22Rv1 (cell line): ENCODE measurements at regions not wholly inside any gene's neighbourhood (a gene's known extent, or its start where the extent isn't known, plus 50 kb on each side); places are given as distances from the start of the nearest gene placed in this dataset.

ENCODE experiments used
- ZFX ChIP-seq: fragments of 450-650 bp; IDR thresholded peaks from 2 replicates; pipeline ENCODE4 v1.6.1; 2017; ENCODE audit warnings: antibody characterized with exemption, borderline replicate concordance
- TF ChIP-seq, protein P1 (sequence below): fragments of 450-650 bp; IDR thresholded peaks from 2 replicates; pipeline ENCODE4 v1.5.1; 2017; ENCODE audit warnings: mild to moderate bottlenecking

DNA sequence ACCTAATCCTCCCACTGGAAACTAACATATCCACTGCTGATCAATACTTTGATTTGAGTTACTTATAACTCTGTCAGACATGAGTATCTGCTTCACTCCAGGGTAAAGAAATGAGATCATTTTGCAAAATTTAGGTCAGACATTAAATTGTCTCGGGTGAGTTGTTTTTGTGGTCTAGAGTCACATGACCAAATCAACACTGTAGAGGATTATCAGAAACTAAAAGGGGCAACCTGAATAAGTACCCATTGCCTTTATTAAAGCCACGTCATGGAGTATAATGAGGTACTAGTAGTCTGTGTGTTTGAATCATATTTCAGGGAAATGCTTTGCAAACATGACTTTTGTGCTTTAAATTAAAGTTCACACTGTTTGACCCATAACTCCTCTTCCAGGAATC, 107.7 kb upstream of the ADO start:
- TF ChIP-seq, protein P1, sequence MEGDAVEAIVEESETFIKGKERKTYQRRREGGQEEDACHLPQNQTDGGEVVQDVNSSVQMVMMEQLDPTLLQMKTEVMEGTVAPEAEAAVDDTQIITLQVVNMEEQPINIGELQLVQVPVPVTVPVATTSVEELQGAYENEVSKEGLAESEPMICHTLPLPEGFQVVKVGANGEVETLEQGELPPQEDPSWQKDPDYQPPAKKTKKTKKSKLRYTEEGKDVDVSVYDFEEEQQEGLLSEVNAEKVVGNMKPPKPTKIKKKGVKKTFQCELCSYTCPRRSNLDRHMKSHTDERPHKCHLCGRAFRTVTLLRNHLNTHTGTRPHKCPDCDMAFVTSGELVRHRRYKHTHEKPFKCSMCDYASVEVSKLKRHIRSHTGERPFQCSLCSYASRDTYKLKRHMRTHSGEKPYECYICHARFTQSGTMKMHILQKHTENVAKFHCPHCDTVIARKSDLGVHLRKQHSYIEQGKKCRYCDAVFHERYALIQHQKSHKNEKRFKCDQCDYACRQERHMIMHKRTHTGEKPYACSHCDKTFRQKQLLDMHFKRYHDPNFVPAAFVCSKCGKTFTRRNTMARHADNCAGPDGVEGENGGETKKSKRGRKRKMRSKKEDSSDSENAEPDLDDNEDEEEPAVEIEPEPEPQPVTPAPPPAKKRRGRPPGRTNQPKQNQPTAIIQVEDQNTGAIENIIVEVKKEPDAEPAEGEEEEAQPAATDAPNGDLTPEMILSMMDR: no peak
- TF ChIP-seq ZFX: no peak
